K562 (cell line): ENCODE measurements at regions not wholly inside any gene's neighbourhood (a gene's known extent, or its start where the extent isn't known, plus 50 kb on each side); places are given as distances from the start of the nearest gene placed in this dataset.

Experiments
- ATAC-seq: fragments of 200-7000 bp; cut with Tn5 transposase; 3 replicates; pipeline ENCODE4 v1.9.1; 2020; ENCODE audit warnings: moderate library complexity
- BruUV-seq: library from RNA; stranded (reverse); fragments of 400-500 nt; replicated peaks from 2 replicates; lab custom pipeline; 2021; lab: Mats Ljungman, UMichigan
- CTCF ChIA-PET: fragments of 300-600 bp; formaldehyde crosslinking; extraction: SDS; loops from one replicate; lab custom pipeline; 2021; ENCODE audit warnings: low intra/inter-chr PET ratio; lab: Yijun Ruan, JAX
- POLR2A ChIA-PET: fragments of 300-600, 350-650 bp; sonication (Branson Sonifier 250); formaldehyde crosslinking; extraction: SDS; loops from one replicate; lab custom pipeline; 2021; ENCODE audit warnings: antibody characterized with exemption, inconsistent platforms; lab: Yijun Ruan, JAX
- DNase-seq, 4 experiments: peaks; one replicate each; pipeline versions ENCODE4 v3.0.0 to v3.0.0-alpha.2; 2011 to 2018; ENCODE audit warnings: low spot score in 3 of 4, mixed read lengths in 3 of 4; ENCODE audit errors: extremely low read depth in 1 of 4
- FAIRE-seq: peaks from 2 replicates; lab custom pipeline; 2011; peaks lifted over from hg19 to GRCh38; lab: Jason Lieb, UNC
- H2AFZ ChIP-seq: 2 replicates; pipeline ENCODE4 v1.6.0; 2011; ENCODE audit warnings: low read depth, low read length, control low read depth, inconsistent platforms
- H3K27ac ChIP-seq: fragments of 200-600 bp; 3 replicates; pipeline ENCODE4 v1.8.0; 2011; ENCODE audit warnings: low read depth, mild to moderate bottlenecking, control low read depth, inconsistent platforms, low read length, moderate library complexity, mixed read lengths; ENCODE audit errors: extremely low read depth
- H3K27me3 ChIP-seq, 2 experiments: fragments of 300-600 bp in 1 of 2; 2 replicates in 1 of 2; 3 replicates in 1 of 2; pipeline versions ENCODE4 v1.6.0 to v1.8.0; 2011; ENCODE audit warnings: inconsistent platforms in 2 of 2, low read length in 2 of 2, mild to moderate bottlenecking in 1 of 2, mixed read lengths in 1 of 2, moderate library complexity in 1 of 2; ENCODE audit not compliant: control insufficient read depth in 2 of 2, insufficient read depth in 2 of 2
- H3K36me3 ChIP-seq: fragments of 300-600 bp; 3 replicates; pipeline ENCODE4 v1.8.0; 2011; ENCODE audit warnings: mild to moderate bottlenecking, low read length, inconsistent platforms; ENCODE audit not compliant: control insufficient read depth, insufficient read depth
- H3K4me1 ChIP-seq, 2 experiments: fragments of 200-600 bp in 1 of 2; replicated peaks in 1 of 2; 2 replicates in 1 of 2; 3 replicates in 1 of 2; pipeline versions ENCODE4 v1.5.1 to v1.8.0; 2011; ENCODE audit warnings: inconsistent platforms in 2 of 2, low read length in 2 of 2, mild to moderate bottlenecking in 1 of 2, mixed read lengths in 1 of 2, moderate library complexity in 1 of 2; ENCODE audit not compliant: control insufficient read depth in 2 of 2, insufficient read depth in 2 of 2
- H3K4me2 ChIP-seq: 2 replicates; pipeline ENCODE4 v1.6.1; 2011; ENCODE audit warnings: low read length, control low read depth, inconsistent platforms, mixed read lengths; ENCODE audit not compliant: insufficient read depth
- H3K4me3 ChIP-seq: fragments of 200-600 bp; sonication (generic), shearing (Covaris generic); 2 replicates; pipeline ENCODE4 v1.5.1; 2016; ENCODE audit warnings: control low read depth, inconsistent platforms
- H3K79me2 ChIP-seq: fragments of 200-600 bp; 3 replicates; pipeline ENCODE4 v1.8.0; 2011; ENCODE audit warnings: low read length, inconsistent platforms; ENCODE audit not compliant: control insufficient read depth, insufficient read depth
- H3K9ac ChIP-seq, 2 experiments: 2 replicates each; pipeline versions ENCODE4 v1.6.0 to v1.6.1; 2011; ENCODE audit warnings: low read depth in 2 of 2, low read length in 2 of 2, control low read depth in 1 of 2, inconsistent platforms in 1 of 2, mild to moderate bottlenecking in 1 of 2, mixed read lengths in 1 of 2; ENCODE audit not compliant: insufficient read depth in 1 of 2
- H3K9me1 ChIP-seq: one replicate; pipeline ENCODE4 v1.6.0; 2011; ENCODE audit warnings: inconsistent platforms, mild to moderate bottlenecking, low read length, moderate library complexity; ENCODE audit not compliant: control insufficient read depth, insufficient read depth
- H3K9me3 ChIP-seq: replicated peaks from 2 replicates; pipeline ENCODE4 v1.5.1; 2011; ENCODE audit warnings: low read depth, low read length, inconsistent platforms; ENCODE audit not compliant: control insufficient read depth, insufficient read depth
- H4K20me1 ChIP-seq: replicated peaks from 2 replicates; pipeline ENCODE4 v1.6.1; 2011; ENCODE audit warnings: low read length, inconsistent platforms, mixed read lengths; ENCODE audit not compliant: control insufficient read depth, insufficient read depth
- ATF4 ChIP-seq: fragments of 450-650 bp; formaldehyde crosslinking; IDR thresholded peaks from 2 replicates; pipeline ENCODE4 v1.4.0; 2022; ENCODE audit warnings: mild to moderate bottlenecking, moderate library complexity
- CSDE1 ChIP-seq, 2 experiments: fragments of 450-650 bp; IDR thresholded peaks; 2 replicates each; pipeline ENCODE4 v1.6.1; 2016; ENCODE audit warnings: mild to moderate bottlenecking in 1 of 2
- ELK3 ChIP-seq: fragments of 450-650 bp; formaldehyde crosslinking; IDR thresholded peaks from 2 replicates; pipeline ENCODE4 v1.4.0; 2020; ENCODE audit warnings: mild to moderate bottlenecking
- MAX ChIP-seq: sonication (generic); formaldehyde crosslinking; IDR thresholded peaks from 2 replicates; pipeline ENCODE4 v1.9.0; 2022; ENCODE audit warnings: mild to moderate bottlenecking, missing genetic modification reagents
- MNT ChIP-seq, 2 experiments: fragments of 450-650 bp; conservative IDR thresholded peaks; 2 replicates each; pipeline ENCODE4 v1.6.1; 2017; ENCODE audit warnings: mild to moderate bottlenecking in 2 of 2, moderate library complexity in 2 of 2
- REST ChIP-seq, 2 experiments: fragments of 450-650 bp; formaldehyde crosslinking in 1 of 2; IDR thresholded peaks; 2 replicates each; pipeline versions ENCODE4 v1.4.0 to v1.6.1; 2014 to 2020; ENCODE audit warnings: mild to moderate bottlenecking in 2 of 2, borderline replicate concordance in 1 of 2, low read depth in 1 of 2
- WGBS: fragments of 100-300 bp; shearing (Covaris generic); methylation state at CpG from one replicate; pipeline ENCODE4 v1.1.6; 2016; ENCODE audit warnings: low coverage, mixed read lengths; ENCODE audit not compliant: insufficient coverage; ENCODE audit errors: missing lambda C conversion rate; 5-methylcytosine and 5-hydroxymethylcytosine counted together
- in situ Hi-C: fragments of 300-500 bp; cut with MboI; formaldehyde crosslinking; loops from 4 replicates; pipeline ENCODE4 v1.15.0; 2018; ENCODE audit warnings: inconsistent platforms, mixed read lengths
- intact Hi-C: fragments of 100-400 bp; cut with micrococcal nuclease; formaldehyde crosslinking; loops from 2 replicates; pipeline ENCODE4 v1.14.2; 2022

GRCh38 chr6:15901141-15902115 is 227.5 kb upstream of the MYLIP start:
- H3K4me2 ChIP-seq, result peak overlapping the region; percentile 63
- TF ChIP-seq ATF4 (CRISPR knock-in tag), result peak; percentile 51
- peak; percentile 75; the same call in 1 of the 2 replicates for TF ChIP-seq ELK3 (CRISPR knock-in tag)
- no peak for TF ChIP-seq REST (IDR thresholded peaks at IDR 0.05; ENCODE audit: borderline replicate concordance)
- peak; percentile 27; the same call in 1 of the 2 replicates for TF ChIP-seq REST (CRISPR knock-in tag; IDR thresholded peaks at IDR 0.05; ENCODE audit: low read depth)
- TF ChIP-seq MAX (CRISPR knock-in tag), result peak; percentile 76
- TF ChIP-seq CSDE1 (IDR thresholded peaks at IDR 0.05), result no peak
- peak in 1 of 2 experiments; percentile 44; a peak in 1 of 4 replicates for TF ChIP-seq MNT (conservative IDR thresholded peaks at IDR 0.05)

More at GRCh38 chr6:15901141-15902115, 227.5 kb upstream of the MYLIP start:
- Histone ChIP-seq H3K9me1 (no peaks in the 10 kb centered on the region), H3K36me3 (no peaks in the 10 kb centered on the region), H3K9me3 (no peaks in the 10 kb centered on the region), H3K27me3 (no peaks in the 10 kb centered on the region), H3K27ac (peak overlapping the region; percentile 83), H3K4me3 (no peak overlapping the region), H3K79me2 (no peaks in the 10 kb centered on the region), H3K9ac (peak overlapping the region; percentile 60 to 64; a peak in 3 of 4 replicates), H2AFZ (peak overlapping the region; percentile 94), H4K20me1 (no peaks in the 10 kb centered on the region), H3K4me1 (peaks cover 42 to 74% of the 10 kb centered on the region in 2 experiments)
- CTCF ChIA-PET, result no interaction called here
- DNase-seq, result peak in 3 of 4 experiments; percentile 33 to 72 (median 54)
- BruUV-seq, result no TSS peak
- intact Hi-C loops (no loop called here), in situ Hi-C loops (no loop called here)
- peak; percentile 52 for ATAC-seq
- WGBS, result 18% methylated on average over 13 of the region's 13 CpGs
- FAIRE-seq, result peak; percentile 23
- POLR2A ChIA-PET, result interaction anchor here (0.7 to 17.2 kb wide), 7 partner anchors 8 to 239 kb away, joined by 3 to 186 read pairs (median 3); partner anchors contain the start of gene MYLIP
